ENCODE measurements at regions not wholly inside any gene's neighbourhood (a gene's known extent, or its start where the extent isn't known, plus 50 kb on each side); places are given as distances from the start of the nearest gene placed in this dataset.

DNA sequence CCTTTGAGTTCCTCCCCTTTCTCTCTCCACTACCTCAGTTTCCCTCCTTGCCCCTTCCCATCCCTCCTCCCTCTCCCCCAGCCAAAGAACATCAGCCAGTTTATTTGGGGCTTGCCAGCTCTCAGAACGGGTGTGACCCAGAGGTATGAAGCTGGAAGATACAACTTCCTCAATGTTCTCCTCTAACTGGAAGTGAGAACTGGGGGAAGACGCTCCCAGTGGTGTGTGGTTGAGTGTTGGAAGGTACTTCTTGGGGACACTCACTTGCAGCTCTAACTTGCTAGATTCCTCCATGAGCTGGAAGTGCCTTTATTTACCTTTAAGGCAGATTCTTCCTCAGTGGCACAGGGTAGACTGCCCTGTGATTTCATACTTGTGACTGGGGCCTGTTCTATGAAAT, 110.5 kb upstream of the HABP2 start:
- TF ChIP-seq, protein P1, sequence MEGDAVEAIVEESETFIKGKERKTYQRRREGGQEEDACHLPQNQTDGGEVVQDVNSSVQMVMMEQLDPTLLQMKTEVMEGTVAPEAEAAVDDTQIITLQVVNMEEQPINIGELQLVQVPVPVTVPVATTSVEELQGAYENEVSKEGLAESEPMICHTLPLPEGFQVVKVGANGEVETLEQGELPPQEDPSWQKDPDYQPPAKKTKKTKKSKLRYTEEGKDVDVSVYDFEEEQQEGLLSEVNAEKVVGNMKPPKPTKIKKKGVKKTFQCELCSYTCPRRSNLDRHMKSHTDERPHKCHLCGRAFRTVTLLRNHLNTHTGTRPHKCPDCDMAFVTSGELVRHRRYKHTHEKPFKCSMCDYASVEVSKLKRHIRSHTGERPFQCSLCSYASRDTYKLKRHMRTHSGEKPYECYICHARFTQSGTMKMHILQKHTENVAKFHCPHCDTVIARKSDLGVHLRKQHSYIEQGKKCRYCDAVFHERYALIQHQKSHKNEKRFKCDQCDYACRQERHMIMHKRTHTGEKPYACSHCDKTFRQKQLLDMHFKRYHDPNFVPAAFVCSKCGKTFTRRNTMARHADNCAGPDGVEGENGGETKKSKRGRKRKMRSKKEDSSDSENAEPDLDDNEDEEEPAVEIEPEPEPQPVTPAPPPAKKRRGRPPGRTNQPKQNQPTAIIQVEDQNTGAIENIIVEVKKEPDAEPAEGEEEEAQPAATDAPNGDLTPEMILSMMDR (IDR thresholded peaks at IDR 0.05; ENCODE audit: control extremely low read depth, extremely low read depth, low read depth, missing control alignments), result no peak
- DNase-seq (ENCODE audit: extremely low spot score), result no peak
- CTCF ChIA-PET, result interaction anchor here (0.7 to 1.5 kb wide), 5 partner anchors 12 to 95 kb away, joined by 3 to 5 read pairs (median 3); no protein-coding TSS in a partner anchor
- POLR2A ChIA-PET, result no interaction called here

DNA sequence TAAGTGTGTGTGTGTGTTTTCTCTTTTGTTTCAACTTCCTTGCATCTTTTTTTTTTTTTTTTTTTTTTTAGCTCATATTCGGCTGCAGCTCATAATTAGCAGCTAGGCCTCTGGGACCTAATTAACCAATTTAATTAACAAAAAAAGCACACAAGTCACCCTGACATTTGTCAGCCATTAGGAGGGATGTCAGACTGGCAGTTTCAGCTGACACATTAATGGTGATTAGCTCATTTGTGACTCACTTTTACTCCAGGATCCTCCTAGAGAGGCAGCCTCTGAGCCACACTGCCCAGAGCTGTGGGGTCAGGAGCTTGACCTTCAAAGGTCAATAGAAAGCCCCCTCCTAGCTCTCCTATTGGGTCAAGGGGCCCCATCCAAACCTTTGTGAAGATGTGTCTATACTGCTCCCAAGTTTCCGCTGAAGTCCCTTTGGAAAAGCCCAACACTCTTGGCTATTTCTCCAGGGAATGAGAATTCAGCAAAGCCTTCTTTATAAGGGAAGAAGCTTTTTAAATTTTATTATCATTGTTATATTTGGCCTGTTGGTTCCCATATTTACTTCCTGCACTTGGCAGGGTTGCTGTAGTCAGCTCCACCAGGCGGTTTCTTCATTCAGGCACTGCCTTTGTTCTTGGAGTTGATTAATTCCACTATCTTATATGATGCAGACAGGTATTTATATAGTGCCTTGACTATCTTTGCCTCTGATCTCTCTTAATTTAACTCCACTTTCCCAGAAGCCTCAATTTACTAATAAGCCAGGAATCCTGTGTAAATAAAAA, 109.5 kb upstream of the HABP2 start:
- TF ChIP-seq, protein P1 (IDR thresholded peaks at IDR 0.05; ENCODE audit: control extremely low read depth, extremely low read depth, low read depth, missing control alignments), result no peak
- no peak for DNase-seq (ENCODE audit: extremely low spot score)
- ChIA-PET POLR2A (no interaction called here), CTCF (interaction anchor here (1.3 to 1.7 kb wide), 3 partner anchors 10 to 96 kb away, joined by 3 to 9 read pairs (median 3); no protein-coding TSS in a partner anchor)

DNA sequence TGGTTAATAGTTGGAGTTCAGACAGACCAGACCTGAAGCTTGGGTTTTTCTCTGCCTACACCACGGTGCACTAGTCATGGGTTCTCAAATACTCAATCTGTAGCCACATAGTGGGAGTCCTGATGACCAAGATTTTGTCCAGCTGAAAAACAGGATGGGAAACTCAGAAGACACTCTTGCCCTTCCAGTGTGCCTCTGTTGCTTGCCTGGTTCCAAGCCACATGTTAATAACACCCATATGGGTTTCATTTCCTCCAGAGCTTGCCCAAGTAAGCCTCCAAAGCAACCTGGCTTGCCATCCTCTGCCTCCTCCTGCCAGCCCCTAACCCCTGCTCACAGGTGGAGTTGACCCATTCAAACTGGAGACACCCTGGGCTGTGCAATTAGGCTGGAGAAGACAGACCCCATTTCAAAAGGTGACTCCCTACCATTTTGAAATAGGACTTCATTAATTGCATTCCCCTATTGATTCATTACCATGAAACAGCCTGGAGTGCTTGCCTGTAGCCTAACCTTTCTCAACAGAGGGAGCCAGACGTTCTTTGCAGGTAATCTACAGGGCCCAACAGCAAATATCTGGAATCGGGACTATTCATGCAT, 108.0 kb upstream of the HABP2 start:
- TF ChIP-seq, protein P1 (IDR thresholded peaks at IDR 0.05; ENCODE audit: control extremely low read depth, extremely low read depth, low read depth, missing control alignments), result no peak
- POLR2A ChIA-PET, result no interaction called here
- CTCF ChIA-PET, result interaction anchor here (0.8 to 2.0 kb wide), 2 partner anchors 10 to 20 kb away, joined by 3 to 6 read pairs; no protein-coding TSS in a partner anchor
- no peak for DNase-seq (ENCODE audit: extremely low spot score)

DNA sequence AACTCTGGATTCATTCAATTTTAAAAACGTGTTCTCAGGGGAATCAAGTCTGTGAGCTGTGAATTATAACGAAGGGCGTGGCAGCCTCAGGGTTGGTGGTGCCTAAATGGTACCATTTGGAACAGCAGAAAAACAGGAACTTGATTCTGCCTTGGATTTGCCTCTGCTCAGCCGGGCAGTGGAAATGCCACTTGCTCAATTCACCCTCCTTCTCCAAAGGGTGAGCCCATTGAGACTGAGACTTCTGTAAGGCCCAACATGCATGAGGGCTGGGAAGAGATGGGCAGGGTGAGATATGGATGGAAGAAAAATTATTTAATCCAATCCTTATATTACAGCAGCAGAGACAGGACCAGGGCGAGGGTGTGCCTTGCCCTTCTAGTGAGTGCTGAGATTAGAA, 107.1 kb upstream of the HABP2 start:
- ChIA-PET CTCF (interaction anchor here (2.0 kb wide), 1 partner anchor 9 kb away, joined by 6 read pairs; no protein-coding TSS in a partner anchor), POLR2A (no interaction called here)
- TF ChIP-seq, protein P1 (IDR thresholded peaks at IDR 0.05; ENCODE audit: control extremely low read depth, extremely low read depth, low read depth, missing control alignments), result no peak
- no peak for DNase-seq (ENCODE audit: extremely low spot score)

DNA sequence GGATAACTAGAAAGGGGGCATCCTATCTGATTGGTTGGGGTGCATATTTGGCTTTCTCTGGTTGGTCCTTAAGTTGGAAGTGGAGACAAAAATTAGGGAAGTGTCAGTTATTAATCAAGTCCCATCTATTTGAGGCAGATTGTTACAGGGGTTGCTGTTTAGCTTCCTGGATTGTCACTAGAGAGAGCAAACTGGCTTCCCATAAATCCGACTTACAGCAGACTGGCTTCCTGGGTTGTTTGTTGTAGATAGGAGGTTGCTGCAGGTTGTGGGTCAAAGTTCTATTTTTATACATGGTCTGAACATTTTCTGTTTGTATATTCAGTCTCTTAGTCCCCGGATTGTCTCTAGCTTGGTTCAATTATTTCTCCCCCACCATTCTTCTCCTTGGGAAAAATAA, 106.1 kb upstream of the HABP2 start:
- POLR2A ChIA-PET, result no interaction called here
- TF ChIP-seq, protein P1 (IDR thresholded peaks at IDR 0.05; ENCODE audit: control extremely low read depth, extremely low read depth, low read depth, missing control alignments), result no peak
- no peak for DNase-seq (ENCODE audit: extremely low spot score)
- CTCF ChIA-PET, result interaction anchor here (0.9 kb wide), 1 partner anchor 175 kb away, joined by 3 read pairs; no protein-coding TSS in a partner anchor

DNA sequence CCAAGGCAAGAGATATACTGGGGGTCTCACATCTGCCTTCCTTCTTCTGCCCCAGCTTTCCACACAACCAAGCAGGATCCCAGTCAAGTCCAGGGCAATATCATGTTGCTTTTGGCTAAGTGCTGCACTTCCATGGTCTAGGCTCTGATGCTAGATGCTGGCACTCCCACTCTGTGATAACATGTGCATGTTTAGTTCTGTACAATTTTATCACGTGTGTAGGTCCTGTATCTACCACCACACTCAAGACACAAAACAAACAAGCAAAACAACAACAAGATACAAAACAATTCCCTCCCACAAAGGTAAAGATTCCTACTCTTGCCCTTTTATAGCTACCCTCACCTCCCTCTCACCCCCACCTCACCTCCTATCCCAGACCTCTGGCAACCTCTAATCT, 105.6 kb upstream of the HABP2 start:
- TF ChIP-seq, protein P1 (IDR thresholded peaks at IDR 0.05; ENCODE audit: control extremely low read depth, extremely low read depth, low read depth, missing control alignments), result no peak
- POLR2A ChIA-PET, result no interaction called here
- no peak for DNase-seq (ENCODE audit: extremely low spot score)
- CTCF ChIA-PET, result interaction anchor here (0.9 kb wide), 1 partner anchor 174 kb away, joined by 3 read pairs; no protein-coding TSS in a partner anchor
